ENCODE measurements at regions not wholly inside any gene's neighbourhood (a gene's known extent, or its start where the extent isn't known, plus 50 kb on each side); places are given as distances from the start of the nearest gene placed in this dataset.

GRCh38 chr1:14233510-14233909 is 365.0 kb upstream of the KAZN start:
- CTCF ChIA-PET: no interaction called here
- H3K9me3 Mint-ChIP-seq: peaks cover 9% of the 10 kb centered on the region
- no peak overlapping the region for H3K27ac Mint-ChIP-seq
- H3K4me1 Mint-ChIP-seq: peaks cover 10% of the 10 kb centered on the region; the same call in 1 of the 2 replicates
- TF ChIP-seq ATF1 (CRISPR knock-in tag; IDR thresholded peaks at IDR 0.05): no peak
- H3K36me3 Mint-ChIP-seq: peaks cover 3% of the 10 kb centered on the region; the same call in 1 of the 2 replicates
- H3K4me3 Mint-ChIP-seq: no peak overlapping the region
- POLR2A ChIA-PET: no interaction called here
- no peak for DNase-seq (ENCODE audit: low spot score)
- ATAC-seq: no peak
- no peaks in the 10 kb centered on the region; the same call in none of the 2 replicates for H3K27me3 Mint-ChIP-seq (ENCODE audit: low read depth)

GRCh38 chr1:14236097-14236496 is 362.4 kb upstream of the KAZN start:
- peaks cover 9% of the 10 kb centered on the region for H3K9me3 Mint-ChIP-seq
- H3K27ac Mint-ChIP-seq: no peak overlapping the region
- POLR2A ChIA-PET: no interaction called here
- TF ChIP-seq IRF1 (CRISPR knock-in tag; IDR thresholded peaks at IDR 0.05): no peak
- ATAC-seq (no peak), DNase-seq (ENCODE audit: low spot score) (no peak)
- no peaks in the 10 kb centered on the region; the same call in none of the 2 replicates for H3K27me3 Mint-ChIP-seq (ENCODE audit: low read depth)
- peaks cover 10% of the 10 kb centered on the region; the same call in 1 of the 2 replicates for H3K4me1 Mint-ChIP-seq
- no peak overlapping the region for H3K4me3 Mint-ChIP-seq
- CTCF ChIA-PET: interaction anchor here (0.9 kb wide), 1 partner anchor 122 kb away, joined by 3 read pairs; no protein-coding TSS in a partner anchor
- peaks cover 3% of the 10 kb centered on the region; the same call in 1 of the 2 replicates for H3K36me3 Mint-ChIP-seq

GRCh38 chr1:14238472-14239307 is 359.8 kb upstream of the KAZN start:
- no peak overlapping the region for H3K27ac Mint-ChIP-seq
- H3K36me3 Mint-ChIP-seq: no peaks in the 10 kb centered on the region
- H3K4me1 Mint-ChIP-seq: peaks cover 12% of the 10 kb centered on the region
- H3K9me3 Mint-ChIP-seq: no peaks in the 10 kb centered on the region
- DNase-seq (ENCODE audit: low spot score) (no peak), ATAC-seq (no peak)
- POLR2A ChIA-PET: no interaction called here
- no peaks in the 10 kb centered on the region; the same call in none of the 2 replicates for H3K27me3 Mint-ChIP-seq (ENCODE audit: low read depth)
- CTCF ChIA-PET: interaction anchor here (1.0 kb wide), 1 partner anchor 177 kb away, joined by 3 read pairs; no protein-coding TSS in a partner anchor
- no peak overlapping the region for H3K4me3 Mint-ChIP-seq
- TF ChIP-seq ZNF671 (CRISPR knock-in tag; IDR thresholded peaks at IDR 0.05): no peak
- no peak for TF ChIP-seq ARID4B (CRISPR knock-in tag; IDR thresholded peaks at IDR 0.05; ENCODE audit: borderline replicate concordance)
- TF ChIP-seq SOX15 (CRISPR knock-in tag; IDR thresholded peaks at IDR 0.05): no peak
- TF ChIP-seq NR2C2 (CRISPR knock-in tag; IDR thresholded peaks at IDR 0.05): no peak
- TF ChIP-seq AR (CRISPR knock-in tag; IDR thresholded peaks at IDR 0.05): no peak
- TF ChIP-seq GABPB1 (CRISPR knock-in tag; IDR thresholded peaks at IDR 0.05): no peak
- TF ChIP-seq E2F1 (CRISPR knock-in tag; IDR thresholded peaks at IDR 0.05): no peak
- TF ChIP-seq JAZF1 (CRISPR knock-in tag; IDR thresholded peaks at IDR 0.05): no peak
- TF ChIP-seq NR1H2 (CRISPR knock-in tag; IDR thresholded peaks at IDR 0.05): no peak
- TF ChIP-seq ZNF219 (CRISPR knock-in tag; IDR thresholded peaks at IDR 0.05; ENCODE audit: borderline replicate concordance): no peak
- no peak for TF ChIP-seq STAT6 (CRISPR knock-in tag; conservative IDR thresholded peaks at IDR 0.05; ENCODE audit: low read depth)
- TF ChIP-seq GTF2I (CRISPR knock-in tag; conservative IDR thresholded peaks at IDR 0.05): no peak
- TF ChIP-seq ATF6 (CRISPR knock-in tag; IDR thresholded peaks at IDR 0.05): no peak
- no peak for TF ChIP-seq EMX1 (CRISPR knock-in tag; IDR thresholded peaks at IDR 0.05)
- no peak for TF ChIP-seq NFE2L1 (CRISPR knock-in tag; IDR thresholded peaks at IDR 0.05)
